ENCODE measurements at regions not wholly inside any gene's neighbourhood (a gene's known extent, or its start where the extent isn't known, plus 50 kb on each side); places are given as distances from the start of the nearest gene placed in this dataset.

DNA sequence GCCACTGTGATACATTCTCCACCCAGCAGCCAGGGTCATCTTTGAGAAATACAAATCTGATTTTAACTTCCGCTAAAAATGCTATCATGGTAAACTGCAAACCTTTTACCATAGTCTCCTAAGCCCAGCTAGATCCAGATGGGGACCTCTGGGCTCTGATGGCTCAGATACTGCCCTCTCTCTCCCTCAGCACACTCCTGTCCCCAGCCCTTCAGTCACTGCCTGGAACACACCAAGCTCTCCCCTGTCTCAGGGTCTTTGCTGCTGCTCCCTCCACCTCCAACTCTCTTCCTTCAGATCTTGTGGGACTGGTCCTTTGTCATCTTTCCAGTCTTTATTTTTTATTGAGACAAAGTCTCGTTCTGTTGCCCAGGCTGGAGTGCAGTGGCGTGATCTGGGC, 65.1 kb downstream of the SPRY4 start:
- Histone ChIP-seq H3K27me3 (no peaks in the 10 kb centered on the region), H3K4me3 (no peak overlapping the region), H3K36me3 (replicated peaks in 1 of 2) (no peaks in the 10 kb centered on the region), H3K4me1 (replicated peaks in 1 of 2) (no peaks in the 10 kb centered on the region), H3K9me3 (replicated peaks in 1 of 3) (no peaks in the 10 kb centered on the region), H3K27ac (no peak overlapping the region)
- peak in 1 of 7 donors; percentile 1 for DNase-seq
- intact Hi-C loops (cut with DNase I), result no loop called here
- WGBS, 4 donors, result 78 to 97% (median 93%) methylated on average over 3 of the region's 3 CpGs
- TF ChIP-seq POLR2A (IDR thresholded peaks at IDR 0.05), result no peak
- TF ChIP-seq, protein P1, sequence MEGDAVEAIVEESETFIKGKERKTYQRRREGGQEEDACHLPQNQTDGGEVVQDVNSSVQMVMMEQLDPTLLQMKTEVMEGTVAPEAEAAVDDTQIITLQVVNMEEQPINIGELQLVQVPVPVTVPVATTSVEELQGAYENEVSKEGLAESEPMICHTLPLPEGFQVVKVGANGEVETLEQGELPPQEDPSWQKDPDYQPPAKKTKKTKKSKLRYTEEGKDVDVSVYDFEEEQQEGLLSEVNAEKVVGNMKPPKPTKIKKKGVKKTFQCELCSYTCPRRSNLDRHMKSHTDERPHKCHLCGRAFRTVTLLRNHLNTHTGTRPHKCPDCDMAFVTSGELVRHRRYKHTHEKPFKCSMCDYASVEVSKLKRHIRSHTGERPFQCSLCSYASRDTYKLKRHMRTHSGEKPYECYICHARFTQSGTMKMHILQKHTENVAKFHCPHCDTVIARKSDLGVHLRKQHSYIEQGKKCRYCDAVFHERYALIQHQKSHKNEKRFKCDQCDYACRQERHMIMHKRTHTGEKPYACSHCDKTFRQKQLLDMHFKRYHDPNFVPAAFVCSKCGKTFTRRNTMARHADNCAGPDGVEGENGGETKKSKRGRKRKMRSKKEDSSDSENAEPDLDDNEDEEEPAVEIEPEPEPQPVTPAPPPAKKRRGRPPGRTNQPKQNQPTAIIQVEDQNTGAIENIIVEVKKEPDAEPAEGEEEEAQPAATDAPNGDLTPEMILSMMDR (IDR thresholded peaks at IDR 0.05), result no peak

DNA sequence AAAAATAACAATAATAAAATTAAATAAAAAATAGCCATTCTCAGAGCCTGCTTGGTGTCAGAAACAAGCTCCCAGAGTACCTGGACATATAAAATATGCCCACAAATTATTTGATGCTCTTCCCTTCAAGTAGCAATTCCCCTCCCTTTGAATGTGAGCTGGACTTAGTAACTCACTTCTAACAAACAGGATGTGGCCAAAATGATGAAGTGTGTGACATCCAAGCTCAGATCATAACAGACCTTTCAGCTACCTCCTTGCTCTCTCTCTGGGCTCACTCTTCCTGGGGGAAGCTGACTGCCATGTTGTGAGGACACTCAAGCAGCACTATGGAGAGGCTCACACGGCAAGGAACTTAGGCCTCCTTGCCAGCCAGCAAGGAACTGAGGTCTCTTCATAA, 69.0 kb downstream of the SPRY4 start:
- 74 to 100% (median 96%) methylated on average over 1 of the region's 1 CpG for WGBS, 4 donors
- intact Hi-C loops (cut with DNase I), result no loop called here
- no peak for TF ChIP-seq POLR2A (IDR thresholded peaks at IDR 0.05)
- TF ChIP-seq, protein P1 (IDR thresholded peaks at IDR 0.05), result no peak

DNA sequence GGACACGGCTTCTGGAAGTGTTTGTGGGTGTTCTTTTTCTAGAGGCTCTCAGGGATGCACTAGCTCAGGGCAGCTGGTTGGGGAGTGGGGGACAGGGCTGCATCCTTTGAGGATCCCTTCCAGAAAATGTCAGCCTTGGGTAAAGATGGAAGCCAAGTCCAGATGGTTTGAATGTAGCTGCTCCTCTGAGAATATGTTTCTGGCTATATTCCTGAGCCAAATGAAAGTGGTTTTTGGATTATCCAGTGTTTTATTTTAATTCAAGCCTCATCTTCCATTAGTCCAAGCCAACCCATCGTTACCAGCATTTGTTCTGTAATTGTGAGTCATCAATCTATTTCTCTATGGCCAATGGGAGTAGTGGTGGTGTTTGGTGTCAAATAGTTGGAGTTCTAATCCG, 70.4 kb downstream of the SPRY4 start:
- H3K9me3 ChIP-seq (replicated peaks in 1 of 3), result no peaks in the 10 kb centered on the region
- no peaks in the 10 kb centered on the region for H3K27me3 ChIP-seq
- H3K36me3 ChIP-seq (replicated peaks in 1 of 2), result no peaks in the 10 kb centered on the region
- WGBS, 4 donors, result 75 to 83% (median 78%) methylated on average over 3 of the region's 3 CpGs
- no peak overlapping the region for H3K4me3 ChIP-seq
- no peaks in the 10 kb centered on the region for H3K4me1 ChIP-seq (replicated peaks in 1 of 2)
- TF ChIP-seq POLR2A (IDR thresholded peaks at IDR 0.05), result no peak
- TF ChIP-seq, protein P1 (IDR thresholded peaks at IDR 0.05), result no peak
- peak in 1 of 7 donors; percentile 23 for DNase-seq
- intact Hi-C loops (cut with DNase I), result no loop called here
- no peak overlapping the region for H3K27ac ChIP-seq

More for the DNA sequence above, 69.0 kb downstream of the SPRY4 start:
- no peak for DNase-seq
- H3K36me3 ChIP-seq (replicated peaks in 1 of 2), result no peaks in the 10 kb centered on the region
- H3K4me3 ChIP-seq, result no peak overlapping the region
- no peaks in the 10 kb centered on the region for H3K4me1 ChIP-seq (replicated peaks in 1 of 2)
- H3K9me3 ChIP-seq (replicated peaks in 1 of 3), result no peaks in the 10 kb centered on the region
- no peaks in the 10 kb centered on the region for H3K27me3 ChIP-seq
- H3K27ac ChIP-seq, result no peak overlapping the region

DNA sequence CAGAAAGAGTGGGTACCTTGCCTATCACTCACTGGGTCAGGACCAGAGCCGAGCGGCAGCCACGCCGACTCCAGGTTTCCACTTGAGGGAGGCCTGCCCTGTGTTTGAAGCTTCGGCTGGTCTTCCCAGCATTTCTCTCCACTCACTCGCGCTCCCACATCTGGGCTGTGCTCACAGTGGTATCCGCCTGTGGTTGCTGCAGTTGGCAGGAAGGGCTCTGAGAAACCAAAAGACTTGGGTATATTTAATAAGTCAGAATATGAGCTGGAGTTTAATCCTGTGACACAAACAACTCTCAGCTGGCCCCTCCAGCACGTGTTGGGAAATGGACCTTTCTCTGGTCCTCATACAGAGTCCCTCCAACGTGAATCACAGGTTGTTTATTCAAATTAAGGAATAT, 70.9 kb downstream of the SPRY4 start:
- TF ChIP-seq POLR2A (IDR thresholded peaks at IDR 0.05), result no peak
- TF ChIP-seq, protein P1 (IDR thresholded peaks at IDR 0.05), result no peak
- Histone ChIP-seq H3K4me1 (replicated peaks in 1 of 2) (no peaks in the 10 kb centered on the region), H3K27me3 (no peaks in the 10 kb centered on the region), H3K27ac (no peak overlapping the region), H3K4me3 (no peak overlapping the region), H3K36me3 (replicated peaks in 1 of 2) (no peaks in the 10 kb centered on the region), H3K9me3 (replicated peaks in 1 of 3) (no peaks in the 10 kb centered on the region)
- WGBS, 4 donors, result 75 to 83% (median 79%) methylated on average over 10 of the region's 10 CpGs
- peak in 1 of 7 donors; percentile 23 for DNase-seq
- intact Hi-C loops (cut with DNase I), result no loop called here

Data from adrenal gland (tissue), 9 donors.